ENCODE measurements at regions not wholly inside any gene's neighbourhood (a gene's known extent, or its start where the extent isn't known, plus 50 kb on each side); places are given as distances from the start of the nearest gene placed in this dataset.

DNA sequence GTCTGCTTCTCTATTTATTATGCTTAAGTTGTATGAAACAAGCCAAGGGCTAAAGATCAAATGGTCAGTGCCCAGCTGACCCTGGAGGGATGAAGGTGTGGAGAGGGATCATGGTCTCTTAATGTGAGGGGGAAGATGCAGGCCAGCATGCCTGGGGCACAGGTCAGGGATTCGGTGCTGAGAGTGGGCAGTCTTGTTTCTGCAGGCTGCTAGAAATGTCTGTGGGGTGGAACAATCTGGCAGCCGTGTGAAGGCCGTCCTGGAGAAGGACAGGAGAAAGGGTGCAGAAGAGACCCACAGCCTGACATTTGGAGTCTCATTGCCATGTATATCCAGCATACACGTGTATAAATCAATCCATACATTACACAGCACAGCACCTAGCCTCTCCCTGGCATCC lies 258.3 kb upstream of the MOCS1 start:
- DNase-seq = no peak

DNA sequence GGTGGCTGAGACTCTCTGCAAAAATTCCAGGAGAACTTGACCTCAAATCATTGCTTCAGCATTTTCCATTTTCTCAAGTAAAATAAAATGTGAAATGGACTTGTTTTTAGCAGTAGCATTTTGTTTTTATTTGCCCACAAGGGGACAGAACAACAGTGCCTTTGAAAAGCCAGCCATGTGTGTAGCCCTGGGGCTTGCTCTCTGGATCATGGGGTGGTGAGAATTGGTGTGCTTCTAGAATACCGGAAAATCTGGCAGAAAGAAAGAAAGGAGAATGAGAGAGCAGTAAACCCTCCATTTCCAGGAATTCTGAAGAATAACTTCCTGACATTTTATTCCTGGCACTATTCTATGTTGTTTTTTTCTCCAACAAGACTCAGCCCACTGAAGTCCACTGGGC lies 254.7 kb upstream of the MOCS1 start:
- DNase-seq = no peak

DNA sequence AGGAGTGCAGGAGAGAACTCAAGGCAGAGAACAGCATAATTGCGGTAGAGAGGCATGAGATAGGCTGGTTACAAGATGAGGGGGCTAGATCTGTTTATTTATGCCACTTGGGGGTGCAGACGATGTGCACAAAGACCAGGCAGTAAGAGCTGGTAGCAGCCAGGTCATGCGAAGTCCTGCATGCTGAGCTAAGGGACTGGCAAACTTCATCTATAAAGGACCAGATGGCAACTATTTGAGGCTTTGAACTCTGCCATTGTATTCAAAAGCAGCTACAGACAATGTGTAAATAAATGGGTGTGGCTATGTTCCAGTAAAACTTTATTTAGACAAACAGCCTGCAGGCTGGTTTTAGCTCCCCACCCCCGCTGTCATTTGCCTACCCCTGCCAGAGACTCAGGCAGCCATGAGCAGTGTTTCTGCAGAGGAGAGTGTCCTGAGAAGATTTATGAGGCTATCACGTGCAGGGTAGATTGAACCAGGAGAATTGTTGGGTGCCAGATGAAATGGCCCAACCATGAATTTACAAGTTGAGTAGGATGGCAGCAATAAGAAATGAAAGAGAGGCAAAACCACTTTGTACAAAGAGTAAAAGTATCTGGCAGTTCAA lies 253.4 kb upstream of the MOCS1 start:
- no peak for DNase-seq

DNA sequence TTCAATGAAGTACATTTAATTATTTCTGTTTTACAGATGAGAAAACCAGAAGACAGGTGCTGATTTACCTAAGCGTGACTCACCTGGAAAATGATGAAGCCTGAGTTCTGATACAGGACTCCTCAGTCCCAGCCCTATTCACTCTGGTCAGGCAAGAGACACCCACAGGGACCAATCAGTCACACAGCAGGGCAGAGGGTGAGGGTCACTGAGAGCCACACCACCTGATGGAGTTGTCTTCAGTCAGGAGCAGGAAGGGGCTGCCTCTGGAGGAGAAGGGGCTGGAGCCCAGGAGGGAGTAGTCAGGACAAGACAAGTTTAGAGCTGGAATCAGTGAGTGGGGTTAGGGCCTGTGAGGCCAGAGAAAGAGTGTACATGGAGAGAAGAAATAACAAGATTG lies 251.2 kb upstream of the MOCS1 start:
- no peak for DNase-seq

DNA sequence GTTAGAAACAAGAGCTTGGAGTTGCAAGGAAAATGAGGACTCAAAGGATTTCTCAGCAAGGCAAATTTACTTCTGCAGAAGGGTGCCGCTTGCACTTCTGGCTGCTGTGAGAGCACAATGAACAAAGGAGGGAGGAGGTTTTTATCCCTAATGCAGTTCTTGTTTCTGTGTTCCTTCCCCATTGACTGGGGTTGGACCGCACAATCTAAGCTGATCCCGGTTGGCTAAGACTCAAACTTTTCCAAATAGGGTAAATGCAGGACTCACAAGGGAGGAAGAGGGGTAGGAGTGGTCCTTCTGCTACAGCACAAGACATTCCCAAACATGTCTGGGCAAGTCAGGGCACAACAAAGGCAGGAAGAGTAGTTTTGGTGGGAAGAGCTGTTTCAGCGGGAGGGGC lies 249.6 kb upstream of the MOCS1 start:
- no peak for DNase-seq

DNA sequence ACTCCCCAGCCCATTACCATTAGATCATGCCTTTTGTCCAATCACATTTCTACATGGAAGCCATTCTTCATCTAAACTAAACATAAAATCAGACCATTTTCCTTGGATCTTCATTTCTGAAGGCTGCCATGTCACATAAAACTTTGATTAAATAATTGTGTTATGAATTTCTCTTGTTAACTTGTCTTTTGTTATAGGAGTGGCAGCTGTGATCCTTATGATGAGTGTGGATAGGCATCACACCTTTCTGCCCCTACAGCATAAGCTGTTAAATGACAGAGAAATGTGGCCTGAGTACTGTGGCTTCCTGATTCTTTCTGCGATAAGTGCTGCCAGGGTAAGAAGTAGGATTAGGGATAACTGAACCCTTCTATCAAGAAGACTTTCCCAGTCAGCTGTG lies 247.1 kb upstream of the MOCS1 start:
- DNase-seq = no peak

DNA sequence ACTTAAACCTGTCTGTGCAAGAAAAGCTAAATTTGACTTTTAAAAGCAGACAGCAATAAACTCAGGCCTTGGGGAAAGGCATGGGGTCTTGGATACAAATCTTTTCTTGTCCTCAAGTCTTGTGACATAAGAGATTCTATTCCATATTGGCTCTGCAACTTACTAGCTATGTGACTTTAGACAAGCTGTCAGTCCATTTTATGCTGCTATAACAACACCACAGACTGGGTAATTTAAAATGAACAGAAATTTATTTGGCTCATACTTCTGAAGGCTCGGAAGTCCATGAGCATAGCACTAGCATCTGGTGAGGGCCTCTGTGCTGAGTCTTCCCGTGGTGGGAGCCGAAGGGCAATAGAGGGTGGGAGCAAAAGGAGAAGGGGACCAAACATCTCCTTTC lies 246.0 kb upstream of the MOCS1 start:
- DNase-seq = no peak

DNA sequence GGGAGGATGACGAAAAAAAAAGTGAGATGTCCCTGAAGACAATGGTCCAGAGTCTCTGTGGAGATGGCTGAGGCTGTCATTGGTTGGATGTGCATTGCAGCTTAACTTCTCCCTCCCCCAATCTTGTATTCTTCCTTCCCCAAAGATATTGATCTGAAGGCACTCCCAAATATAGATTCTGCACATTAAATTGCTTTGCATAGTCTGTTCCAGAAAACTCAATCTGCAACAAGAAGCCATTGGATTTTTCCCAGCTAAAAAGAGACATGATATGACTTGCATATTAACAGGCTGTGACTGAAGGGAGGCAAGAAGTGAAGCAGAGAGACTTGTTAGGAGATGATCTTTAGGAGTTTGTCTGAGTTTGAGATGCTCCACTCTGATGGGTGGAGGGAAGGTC lies 245.2 kb upstream of the MOCS1 start:
- no peak for DNase-seq

DNA sequence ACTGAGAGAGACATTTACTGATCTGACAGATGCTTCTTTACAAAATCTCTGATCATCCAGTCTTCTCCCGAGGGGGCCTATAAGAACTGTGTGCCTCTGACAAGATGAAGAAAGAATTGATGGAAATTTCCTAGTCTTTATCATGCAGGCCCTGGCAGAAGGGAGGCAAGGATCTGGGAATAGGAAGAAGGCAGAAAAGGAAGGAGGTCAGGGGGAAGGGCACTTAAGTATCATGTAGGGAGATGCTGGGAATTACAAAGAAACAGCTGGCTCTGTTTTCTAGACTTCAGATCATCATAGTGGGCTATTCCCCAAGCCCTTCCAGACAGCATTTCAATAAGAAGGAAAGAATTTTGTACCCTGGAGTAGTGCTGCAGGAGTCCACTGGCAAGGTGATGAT lies 243.3 kb upstream of the MOCS1 start:
- no peak for DNase-seq

DNA sequence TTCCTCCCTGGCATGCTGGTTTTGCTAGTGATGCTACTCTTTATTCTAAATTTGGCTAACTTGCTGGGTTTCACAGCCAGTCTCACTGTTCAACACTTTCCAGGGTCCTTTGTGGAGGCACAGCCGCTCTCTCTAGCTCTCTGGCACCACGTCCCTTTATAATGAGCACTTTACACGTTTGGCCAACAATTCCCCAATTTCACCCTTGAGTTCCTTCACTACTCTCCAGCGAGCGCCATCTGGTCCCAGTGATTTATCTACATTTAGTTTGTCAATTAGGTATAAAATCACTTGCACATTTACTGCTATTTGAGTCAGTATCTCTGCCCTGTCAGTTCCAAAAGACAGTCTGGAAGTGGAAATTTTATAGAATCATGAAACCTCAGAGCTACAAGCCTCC lies 241.9 kb upstream of the MOCS1 start:
- DNase-seq = no peak

DNA sequence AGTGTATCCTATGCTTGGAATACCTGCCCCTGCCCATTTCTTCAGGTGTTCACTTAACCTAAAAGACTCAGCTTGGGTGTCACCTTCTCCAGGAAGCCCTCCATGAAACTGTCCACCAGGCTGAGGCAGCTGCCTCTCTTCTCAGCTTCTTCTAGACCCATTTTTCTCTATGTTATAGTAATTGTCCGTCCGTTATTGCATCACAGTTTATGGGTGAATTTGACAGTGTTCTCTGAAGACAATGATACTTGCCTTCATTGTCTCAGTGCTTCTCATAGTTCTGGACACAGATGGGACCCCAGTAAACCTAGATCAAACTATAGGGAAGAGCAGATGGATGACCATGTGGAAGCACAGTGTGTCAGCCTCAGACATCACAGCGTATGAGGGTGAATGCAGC lies 238.0 kb upstream of the MOCS1 start:
- no peak for DNase-seq

DNA sequence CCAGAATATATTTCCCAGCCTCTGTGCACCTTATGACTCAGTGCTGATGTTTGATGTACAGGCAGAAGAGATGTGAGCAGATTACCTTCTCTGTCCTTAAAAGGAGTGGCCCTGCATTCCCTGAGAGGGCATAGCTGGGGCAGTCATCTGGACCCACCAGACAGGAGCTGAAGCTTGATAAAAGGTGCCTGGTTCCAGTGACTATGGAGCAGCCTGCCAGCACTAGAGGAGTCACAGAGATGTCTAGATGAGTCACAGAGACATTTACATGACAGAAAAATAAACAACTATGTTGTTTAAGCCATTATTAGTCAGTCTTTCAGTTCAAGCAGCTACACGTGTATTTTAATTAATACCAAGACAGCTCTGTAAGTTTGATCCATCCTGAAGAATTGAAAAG lies 237.1 kb upstream of the MOCS1 start:
- DNase-seq = no peak

DNA sequence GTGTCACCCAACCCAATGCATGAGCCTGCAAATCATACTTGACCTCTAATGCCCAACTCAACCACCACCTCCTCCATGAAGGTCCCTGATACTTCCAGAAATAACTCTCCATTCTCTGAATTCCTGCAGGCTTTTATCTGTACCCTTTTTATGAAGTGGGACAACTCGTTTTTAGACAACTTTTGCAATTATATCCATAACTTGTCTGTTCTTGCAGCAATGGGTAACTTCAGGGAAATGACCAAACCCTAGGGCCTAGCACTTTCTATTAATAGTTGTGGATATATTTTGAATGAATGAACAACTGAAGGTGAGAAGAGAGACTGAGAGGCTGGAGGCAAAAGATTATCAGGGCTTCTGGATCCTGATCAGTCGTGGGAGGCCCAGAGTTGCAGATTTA lies 236.6 kb upstream of the MOCS1 start:
- no peak for DNase-seq

DNA sequence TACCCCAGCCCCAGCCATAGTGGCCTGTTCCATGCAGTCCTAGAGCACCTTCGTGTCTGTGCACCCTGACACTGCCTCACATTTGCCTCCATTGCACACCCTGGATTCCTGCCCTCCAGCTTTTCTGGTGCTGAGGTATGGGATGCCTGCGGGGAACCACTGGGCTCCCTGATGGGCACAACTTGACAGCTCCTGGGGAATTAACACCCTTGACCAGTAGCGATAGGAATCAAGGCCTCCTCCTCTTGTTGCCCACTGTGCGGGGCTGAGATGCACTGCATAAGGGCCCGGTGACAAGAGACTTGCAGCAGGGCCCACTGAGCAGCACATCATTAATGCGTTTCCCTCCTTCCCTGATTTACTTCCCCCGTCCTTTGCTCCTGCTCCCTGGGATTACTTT lies 235.6 kb upstream of the MOCS1 start:
- no peak for DNase-seq

DNA sequence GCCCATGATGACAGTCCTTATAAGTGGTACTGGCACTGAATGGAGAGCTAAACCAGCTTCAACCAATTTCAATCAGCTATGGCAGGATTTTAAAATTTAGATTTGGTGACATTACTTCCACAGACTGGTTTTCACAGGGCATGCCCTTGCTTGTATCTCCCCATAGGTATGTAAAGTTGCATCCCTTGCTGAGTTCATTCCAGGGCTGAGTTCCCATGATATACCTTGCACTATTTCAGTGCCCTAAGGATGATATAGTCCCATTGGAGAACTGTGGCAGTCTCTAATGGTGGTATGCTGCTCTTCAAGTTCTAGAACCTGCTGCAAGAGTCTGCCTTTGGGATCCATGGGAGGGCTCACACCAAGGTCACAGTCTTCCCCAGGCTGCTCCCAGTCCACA lies 232.7 kb upstream of the MOCS1 start:
- DNase-seq = no peak

DNA sequence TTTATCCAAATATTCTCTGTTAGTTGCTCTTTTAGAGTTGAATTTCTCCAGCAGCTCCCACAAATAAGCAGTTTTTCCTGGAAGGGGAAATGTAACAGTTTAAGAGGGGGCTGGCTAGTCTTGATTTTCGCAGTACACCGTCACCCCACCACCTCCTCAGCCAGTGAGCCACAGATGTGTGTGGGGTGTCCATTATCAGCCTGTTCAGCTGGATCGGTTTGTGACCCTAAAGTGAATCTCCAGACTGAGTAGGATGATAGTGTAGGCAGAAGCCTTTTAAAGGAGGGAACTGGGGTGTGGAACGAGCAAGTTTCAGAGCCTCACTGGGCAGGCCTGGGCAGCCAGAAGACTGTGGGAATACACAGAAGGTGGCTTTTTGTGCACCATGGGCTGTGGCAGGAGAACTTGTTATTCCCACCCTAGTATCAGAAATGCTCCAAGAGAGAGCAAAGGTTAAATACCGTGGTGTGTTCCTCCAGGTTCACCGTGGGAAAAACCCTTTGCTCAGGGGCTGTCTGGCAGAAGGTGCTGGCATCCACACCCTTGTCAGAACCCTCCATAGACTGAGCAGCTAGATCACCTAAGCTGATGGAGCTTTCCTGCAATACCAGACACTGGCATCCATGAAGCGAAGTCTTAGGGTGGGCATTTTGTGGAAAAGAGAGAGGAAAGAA lies 230.9 kb upstream of the MOCS1 start:
- DNase-seq = no peak

DNA sequence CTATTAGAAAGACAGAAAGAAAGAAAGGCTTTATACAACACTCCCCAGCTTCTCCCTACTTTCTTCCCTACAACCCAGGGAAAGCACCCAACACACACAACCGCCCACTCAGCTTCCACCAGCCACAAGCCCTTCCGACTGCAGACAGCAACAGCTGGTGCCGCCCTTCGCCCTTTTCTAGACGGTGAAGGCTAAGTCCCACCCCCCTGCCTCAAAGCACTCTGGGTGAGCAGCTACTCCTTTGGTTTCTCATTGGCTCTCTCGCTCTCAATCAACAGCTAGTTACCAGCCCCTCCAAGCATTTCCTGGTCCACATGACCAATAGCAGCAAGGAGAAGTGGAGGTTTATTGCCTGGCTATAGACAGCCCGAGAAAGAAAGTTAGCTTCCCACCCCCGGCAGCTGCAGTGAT lies 230.1 kb upstream of the MOCS1 start:
- no peak for DNase-seq

DNA sequence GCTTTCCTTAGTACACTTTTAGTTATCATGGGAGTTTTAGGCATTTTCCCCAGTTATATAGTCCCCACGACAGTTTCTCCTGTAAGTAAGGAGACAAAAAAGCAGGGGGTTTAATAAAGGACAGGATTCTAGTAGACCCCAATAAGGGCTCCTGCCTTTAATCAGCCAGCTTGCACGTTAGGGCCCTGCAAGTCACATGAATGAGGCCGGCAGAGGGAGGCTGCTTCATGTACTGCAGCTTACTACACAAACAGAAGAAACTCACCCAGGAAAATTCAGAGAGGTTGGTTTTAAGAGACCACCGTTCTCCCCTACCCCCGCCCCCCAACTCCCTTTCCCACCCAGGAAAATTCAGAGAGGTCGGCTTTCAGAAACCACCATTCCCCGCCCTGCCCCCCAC lies 229.7 kb upstream of the MOCS1 start:
- DNase-seq = no peak

DNA sequence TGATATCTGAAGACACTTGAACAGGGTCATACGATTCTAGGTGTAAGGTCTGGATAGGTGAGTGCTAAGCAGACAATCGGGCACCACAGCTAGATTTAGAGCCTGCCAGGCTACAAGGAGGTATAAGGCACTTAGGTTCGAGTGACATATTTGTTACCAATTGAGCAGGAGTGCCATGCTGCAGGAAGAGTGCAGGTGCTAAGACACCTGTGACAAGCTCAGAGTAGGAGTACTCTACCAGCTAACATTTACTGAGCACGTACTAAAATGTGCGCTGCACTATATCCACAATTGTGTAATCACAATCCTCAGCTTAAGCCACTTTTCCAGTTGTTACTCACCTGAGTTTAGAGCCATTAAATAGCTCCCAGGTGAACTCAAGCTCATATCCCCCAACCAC lies 227.8 kb upstream of the MOCS1 start:
- DNase-seq = no peak

DNA sequence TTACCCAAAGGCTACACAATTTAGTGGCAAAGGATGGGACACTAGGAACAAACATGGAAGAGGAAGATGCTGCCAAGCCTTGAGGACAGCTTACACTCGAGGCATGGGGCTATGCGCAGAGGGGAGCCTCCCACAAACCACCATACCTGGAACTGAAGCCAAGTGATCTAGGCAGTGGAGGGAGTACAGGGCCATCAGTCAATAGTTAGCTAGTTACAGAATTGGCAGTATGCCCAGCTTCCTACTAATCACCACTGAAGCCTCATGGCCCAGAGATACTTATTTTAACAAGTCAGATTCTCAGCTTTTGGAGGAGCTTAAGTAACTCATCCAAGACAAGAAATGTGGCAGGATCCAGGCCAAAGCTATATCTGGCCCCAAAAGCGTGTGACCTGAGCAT lies 226.6 kb upstream of the MOCS1 start:
- no peak for DNase-seq

DNA sequence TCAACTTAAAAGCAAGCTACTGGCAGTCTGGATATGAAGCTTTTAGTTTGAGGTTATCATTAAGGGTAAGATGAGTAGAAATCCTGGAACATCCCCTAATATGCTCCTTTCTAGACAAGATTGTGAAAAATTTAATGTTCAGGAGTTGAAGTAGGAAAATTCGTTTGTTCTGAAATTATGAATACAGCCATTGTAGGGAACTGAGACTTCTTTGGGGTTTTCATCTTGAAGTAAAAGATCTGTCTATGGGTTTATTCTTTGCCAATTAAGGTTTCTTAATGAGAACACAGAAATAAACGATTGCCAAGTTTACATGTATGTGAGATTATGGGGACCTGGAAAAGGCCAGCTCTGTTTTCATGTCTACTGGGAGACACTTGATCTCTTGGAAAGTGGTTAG lies 225.6 kb upstream of the MOCS1 start:
- no peak for DNase-seq

DNA sequence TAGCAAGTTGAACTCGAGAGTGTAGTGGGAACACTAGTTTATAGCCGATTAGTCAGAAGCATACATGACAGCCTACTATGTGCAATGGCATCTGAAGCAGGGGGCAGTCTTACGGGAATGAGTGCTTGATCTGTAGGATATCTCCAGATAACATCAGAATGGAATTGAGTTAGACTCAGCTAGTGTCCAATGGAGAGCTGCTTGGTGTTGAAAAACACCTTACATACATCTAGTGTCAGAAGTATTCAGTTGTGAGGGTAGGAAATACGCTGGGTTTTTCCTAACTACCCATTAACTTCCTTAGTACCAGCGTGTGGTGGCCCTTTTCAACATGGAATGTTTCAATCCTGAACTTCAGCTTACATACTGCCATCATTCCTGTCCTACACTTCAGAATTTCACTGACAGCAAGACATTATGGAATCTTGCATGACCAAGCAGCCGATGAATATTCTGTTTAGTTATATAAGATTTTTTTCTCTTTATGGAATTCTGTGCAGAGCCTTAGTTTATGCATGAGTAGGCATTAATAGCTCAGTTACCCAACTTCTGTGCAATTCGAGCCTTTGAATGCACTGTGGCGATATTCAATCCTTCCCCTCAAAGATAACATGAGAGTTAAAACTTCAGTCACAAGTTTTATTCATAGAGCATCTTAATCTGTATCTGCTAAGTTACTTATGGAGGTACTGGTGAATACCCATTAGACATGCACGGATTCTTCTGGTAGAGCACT lies 218.6 kb upstream of the MOCS1 start:
- no peak for DNase-seq

DNA sequence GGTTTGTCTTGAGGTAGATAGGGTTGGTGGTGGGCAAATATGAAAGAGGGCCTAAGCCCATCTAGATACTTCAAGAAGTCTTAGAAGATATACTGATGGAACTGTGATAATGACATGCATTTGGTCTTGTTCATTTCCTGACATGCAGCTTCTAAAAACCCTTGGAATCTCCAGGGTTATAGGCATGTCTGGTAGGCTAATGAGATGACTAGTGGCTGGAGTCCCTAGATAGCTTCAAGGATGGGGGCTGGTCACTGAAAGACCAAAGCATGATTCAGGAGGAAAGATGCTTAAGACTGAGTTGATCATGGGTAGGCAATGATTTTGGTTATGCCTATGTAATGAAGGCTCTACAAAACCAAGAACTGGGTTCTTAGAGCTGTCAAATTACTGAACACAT lies 217.9 kb upstream of the MOCS1 start:
- no peak for DNase-seq

DNA sequence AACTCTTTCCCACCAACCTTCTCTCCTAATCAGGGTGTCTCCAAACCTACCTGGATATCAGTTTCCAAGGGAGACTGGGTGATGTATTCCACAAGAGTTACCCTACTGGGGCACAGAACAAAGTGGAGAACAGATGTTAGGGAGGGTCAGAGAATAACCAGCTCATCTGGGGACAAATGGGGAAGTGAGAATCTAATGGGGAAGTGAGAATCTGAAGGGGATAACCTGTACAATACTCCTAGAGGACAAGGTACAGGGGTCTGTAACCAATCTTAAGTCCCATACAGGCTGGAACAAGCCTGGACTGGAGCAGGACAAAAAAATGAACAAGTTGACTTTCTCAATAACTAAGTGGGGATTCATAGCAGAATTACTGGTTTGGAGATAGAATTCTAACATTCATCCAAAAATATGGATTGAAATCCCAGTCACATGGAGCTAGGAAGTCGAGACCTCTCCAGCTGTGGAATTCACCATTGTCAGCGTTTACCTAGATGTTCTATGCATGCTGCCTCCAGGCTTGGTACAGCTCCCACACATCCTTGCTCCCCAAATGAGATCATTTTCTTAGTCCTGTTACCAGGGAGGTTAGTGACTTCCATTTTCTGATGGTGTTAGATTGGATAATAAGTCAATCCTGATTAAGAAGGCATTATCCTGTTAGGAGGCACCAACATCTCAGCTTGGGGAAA lies 214.8 kb upstream of the MOCS1 start:
- no peak for DNase-seq

Data from KG1 (cell line).